Kidney epithelial cell (primary cell): ENCODE measurements at regions not wholly inside any gene's neighbourhood (a gene's known extent, or its start where the extent isn't known, plus 50 kb on each side); places are given as distances from the start of the nearest gene placed in this dataset.

Experiments used
- DNase-seq: peaks from one replicate; pipeline ENCODE4 v3.0.0-alpha.2; 2010; ENCODE audit warnings: low read depth
- H3K27me3 ChIP-seq: 2 replicates; pipeline ENCODE4 v1.6.0; 2011; ENCODE audit warnings: low read length; ENCODE audit not compliant: control insufficient read depth, insufficient read depth
- H3K36me3 ChIP-seq: 2 replicates; pipeline ENCODE4 v1.5.1; 2011; ENCODE audit warnings: low read length; ENCODE audit not compliant: control insufficient read depth, insufficient read depth
- H3K4me3 ChIP-seq: 2 replicates; pipeline ENCODE4 v1.5.1; 2011; ENCODE audit warnings: low read depth, mild to moderate bottlenecking, control low read depth, low read length
- CTCF ChIP-seq: IDR thresholded peaks from 2 replicates; pipeline ENCODE4 v1.5.1; 2011; ENCODE audit warnings: mild to moderate bottlenecking, moderate library complexity, low read length, control low read depth, inconsistent platforms; ENCODE audit not compliant: insufficient read depth, poor library complexity, severe bottlenecking

GRCh38 chr7:126177782-126178181 lies 1075.0 kb downstream of the GRM8 start:
- Histone ChIP-seq H3K27me3 (no peaks in the 10 kb centered on the region), H3K4me3 (no peak overlapping the region), H3K36me3 (no peaks in the 10 kb centered on the region)
- no peak for TF ChIP-seq CTCF
- DNase-seq, result no peak

GRCh38 chr7:126166645-126167044 lies 1086.1 kb downstream of the GRM8 start:
- H3K4me3 ChIP-seq, result no peak overlapping the region
- TF ChIP-seq CTCF, result no peak
- no peak for DNase-seq
- H3K27me3 ChIP-seq, result no peaks in the 10 kb centered on the region
- no peaks in the 10 kb centered on the region for H3K36me3 ChIP-seq

DNA sequence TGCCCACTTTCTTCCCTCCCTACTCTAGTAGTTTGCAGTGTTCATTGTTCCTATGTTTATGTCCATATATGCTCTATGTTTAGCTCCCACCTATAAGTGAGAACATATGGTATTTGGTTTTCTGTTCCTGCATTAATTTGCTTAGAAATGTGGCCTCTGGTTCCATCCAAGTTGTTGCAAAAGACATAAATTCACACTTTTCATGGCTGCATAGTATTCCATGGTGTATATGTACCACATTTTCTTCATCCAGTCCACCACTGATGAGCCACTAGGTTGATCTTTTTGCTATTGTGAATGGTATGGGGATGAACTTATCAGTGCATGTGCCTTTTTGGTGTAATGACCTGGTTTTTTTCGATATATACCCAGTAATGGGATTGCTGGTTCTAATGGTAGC lies 1089.1 kb downstream of the GRM8 start:
- Histone ChIP-seq H3K36me3 (no peaks in the 10 kb centered on the region), H3K4me3 (no peak overlapping the region), H3K27me3 (no peaks in the 10 kb centered on the region)
- no peak for DNase-seq
- no peak for TF ChIP-seq CTCF

- Histone ChIP-seq H3K27me3 (no peaks in the 10 kb centered on the region), H3K36me3 (no peaks in the 10 kb centered on the region), H3K4me3 (no peak overlapping the region)
- no peak for DNase-seq
- TF ChIP-seq CTCF, result no peak
These were observed 1095.3 kb downstream of the GRM8 start for GRCh38 chr7:126157391-126157790.

GRCh38 chr7:126150278-126150958 lies 1102.3 kb downstream of the GRM8 start:
- Histone ChIP-seq H3K36me3 (no peaks in the 10 kb centered on the region), H3K4me3 (no peak overlapping the region), H3K27me3 (no peaks in the 10 kb centered on the region)
- no peak for DNase-seq
- TF ChIP-seq CTCF, result no peak

DNA sequence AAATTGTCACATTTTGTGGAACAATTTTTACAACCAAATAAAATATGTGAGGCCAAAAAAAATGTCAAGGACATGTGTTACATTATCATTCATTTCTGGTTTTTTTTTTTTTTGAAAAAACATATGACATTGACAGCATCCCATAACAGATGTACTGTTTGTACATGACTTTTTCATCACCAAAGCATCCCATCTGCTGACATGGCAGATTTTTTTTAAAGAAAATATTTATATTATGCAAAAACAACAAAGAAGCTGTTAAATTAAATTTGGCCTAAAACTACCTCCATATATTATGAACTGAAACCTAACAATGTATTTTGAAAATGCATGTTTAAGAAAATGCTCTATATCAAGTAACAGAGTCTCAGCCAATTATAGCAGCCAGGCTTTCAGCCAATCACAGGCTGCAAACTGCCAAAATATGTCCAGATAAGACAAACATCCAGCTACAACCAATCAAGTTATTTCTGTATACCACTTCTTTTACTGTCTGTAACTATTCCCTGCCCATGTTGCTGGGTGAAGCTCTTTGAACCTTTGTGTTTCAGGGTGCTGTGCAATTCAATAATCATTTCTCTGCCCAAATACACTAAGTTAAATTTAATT lies 1111.8 kb downstream of the GRM8 start:
- no peak for DNase-seq
- Histone ChIP-seq H3K27me3 (no peaks in the 10 kb centered on the region), H3K36me3 (no peaks in the 10 kb centered on the region), H3K4me3 (no peak overlapping the region)
- no peak for TF ChIP-seq CTCF
